Forelimb muscle (tissue), 1 donor: ENCODE measurements at regions not wholly inside any gene's neighbourhood (a gene's known extent, or its start where the extent isn't known, plus 50 kb on each side); places are given as distances from the start of the nearest gene placed in this dataset.
"Not testable (repeated sequence)": the region's sequence is repeated elsewhere in the genome, so short reads cannot be mapped to it uniquely, and the experiment has no call there.

Source experiments
- DNase-seq: peaks from one replicate; pipeline ENCODE4 v3.0.0-alpha.2; 2013; ENCODE audit warnings: low read depth

GRCh38 chr17:11182430-11182829 is 58.6 kb upstream of the SHISA6 start:
- no peak for DNase-seq

DNA sequence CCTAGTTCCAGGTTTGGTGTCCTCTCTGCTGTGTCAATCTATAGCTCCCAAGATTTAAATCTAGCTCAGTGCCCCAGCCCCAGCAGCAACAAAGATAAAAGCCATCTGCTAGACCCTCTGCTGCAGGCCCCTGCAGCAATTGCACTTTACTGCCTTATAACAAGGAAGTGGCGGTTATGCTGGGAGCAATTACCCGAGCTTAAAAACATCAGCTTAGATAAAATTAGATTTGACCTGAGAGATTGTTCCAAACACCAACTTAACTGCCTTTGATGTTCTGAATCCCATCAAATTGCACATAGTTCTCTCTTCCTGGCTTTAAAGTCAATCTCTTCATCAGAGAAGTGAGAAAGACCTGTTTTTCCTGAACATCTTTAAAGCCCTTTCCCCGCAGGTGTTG is 62.4 kb upstream of the SHISA6 start:
- no peak for DNase-seq

GRCh38 chr17:11177340-11177739 is 63.7 kb upstream of the SHISA6 start:
- no peak for DNase-seq

DNA sequence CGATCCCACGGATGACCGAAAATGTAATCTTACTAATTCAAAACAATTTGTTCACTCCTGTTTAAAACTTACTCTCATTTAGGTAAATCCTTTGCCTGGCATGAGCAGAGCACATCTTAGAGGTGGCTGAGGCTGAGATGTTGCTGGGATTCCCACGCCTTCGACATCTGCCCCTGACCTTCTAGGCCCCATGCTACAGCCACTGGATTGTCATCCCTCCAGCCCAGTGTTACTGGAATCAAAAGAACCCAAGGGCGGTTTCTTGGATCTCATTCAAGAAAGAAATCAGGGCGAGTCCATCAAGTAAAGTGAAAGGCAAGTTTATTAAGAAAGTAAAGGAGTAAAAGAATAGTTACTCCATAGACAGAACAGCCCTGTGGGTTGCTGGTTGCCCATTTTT is 64.5 kb upstream of the SHISA6 start:
- no peak for DNase-seq

- no peak for DNase-seq
Observed at GRCh38 chr17:11170881-11171280, 70.1 kb upstream of the SHISA6 start.

GRCh38 chr17:11151818-11152425 is 89.1 kb upstream of the SHISA6 start:
- DNase-seq: no peak

GRCh38 chr17:11150906-11151511 is 90.0 kb upstream of the SHISA6 start:
- DNase-seq: not testable (repeated sequence)

GRCh38 chr17:11144358-11145233 is 96.4 kb upstream of the SHISA6 start:
- DNase-seq: no peak

GRCh38 chr17:11142231-11142630 is 98.8 kb upstream of the SHISA6 start:
- DNase-seq: no peak

DNA sequence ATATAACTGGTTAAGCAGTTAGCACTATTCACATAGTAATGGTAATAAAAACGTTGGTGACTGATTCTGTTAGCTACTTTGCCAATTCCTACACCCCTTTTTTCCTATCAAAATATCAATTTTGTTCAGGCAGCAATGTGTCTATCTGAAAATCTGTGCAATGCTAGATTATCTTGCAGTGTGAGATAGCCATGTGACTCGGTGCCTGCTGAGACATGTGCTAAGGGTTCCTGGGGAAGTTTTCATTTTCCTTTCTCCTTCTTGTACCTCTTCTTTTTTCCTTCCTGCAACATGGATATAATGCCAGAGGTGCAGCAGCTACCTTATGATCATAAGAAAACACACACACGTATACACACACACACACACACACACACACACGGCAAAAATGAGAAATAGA is 100.5 kb upstream of the SHISA6 start:
- DNase-seq: no peak

GRCh38 chr17:11140043-11140442 is 101.0 kb upstream of the SHISA6 start:
- peak; percentile 68 for DNase-seq

- no peak for DNase-seq
Observed at GRCh38 chr17:11138023-11138422, 103.0 kb upstream of the SHISA6 start.

GRCh38 chr17:11135819-11136218 is 105.2 kb upstream of the SHISA6 start:
- DNase-seq: no peak

DNA sequence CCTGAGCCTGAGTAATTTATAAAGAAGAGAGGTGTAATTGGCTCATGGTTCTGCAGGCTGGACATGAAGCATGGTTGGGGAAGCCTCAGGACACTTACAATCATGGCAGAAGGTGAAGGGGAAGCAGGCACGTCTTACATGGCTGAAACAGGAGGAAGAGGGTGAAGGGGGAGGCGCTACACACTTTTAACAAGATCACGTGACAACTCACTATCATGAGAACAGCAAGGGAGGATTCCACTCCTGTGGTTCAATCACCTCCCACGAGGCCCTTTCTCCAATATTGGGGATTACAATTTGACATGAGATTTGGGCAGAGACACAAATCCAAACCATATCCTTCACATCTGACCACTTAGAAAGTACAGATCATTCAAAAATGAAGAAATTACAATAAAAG is 110.6 kb upstream of the SHISA6 start:
- DNase-seq: no peak

- DNase-seq: no peak
Observed at GRCh38 chr17:11122908-11123307, 118.1 kb upstream of the SHISA6 start.

- DNase-seq: no peak
Observed at GRCh38 chr17:11121341-11121985, 119.5 kb upstream of the SHISA6 start.

DNA sequence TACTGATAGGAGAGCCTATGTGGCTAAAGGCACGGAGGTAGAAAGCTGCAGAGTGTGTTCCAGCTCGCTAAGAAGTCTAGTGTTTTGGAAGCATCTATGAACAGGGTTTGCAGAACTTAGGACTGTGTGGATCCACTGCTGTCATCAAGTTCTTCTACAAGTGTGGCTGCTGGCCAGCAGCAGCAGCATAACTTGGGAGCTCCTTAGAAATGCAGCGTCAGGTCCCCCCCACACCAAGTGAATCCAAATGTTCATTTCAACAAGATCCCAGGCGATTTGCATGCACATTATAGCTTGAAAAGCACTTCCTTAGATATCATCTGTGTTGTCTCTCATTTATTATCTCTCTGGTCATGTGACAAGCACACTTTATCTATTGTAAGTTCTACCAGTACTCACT is 131.9 kb upstream of the SHISA6 start:
- DNase-seq: no peak

GRCh38 chr17:11105141-11105540 is 135.9 kb upstream of the SHISA6 start:
- DNase-seq: no peak

DNA sequence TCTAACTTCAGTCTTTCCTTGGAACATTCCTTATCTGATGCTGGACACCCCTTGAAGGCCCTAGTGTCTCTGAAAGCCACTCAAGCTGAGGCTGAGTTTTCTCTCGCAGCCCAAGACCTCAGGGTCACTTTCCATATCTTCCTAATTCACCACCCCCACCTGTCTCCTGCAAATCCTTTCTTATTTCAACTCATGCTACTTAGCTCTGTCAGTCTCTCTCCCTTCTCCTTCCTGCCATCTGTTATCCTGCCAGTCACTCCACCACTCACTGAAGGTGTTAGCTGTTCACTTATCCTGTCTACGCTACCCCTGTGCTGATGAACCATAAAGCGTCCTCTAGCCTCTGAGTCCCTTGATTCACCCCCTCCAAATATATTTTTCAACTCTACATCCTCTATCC is 143.9 kb upstream of the SHISA6 start:
- no peak for DNase-seq

DNA sequence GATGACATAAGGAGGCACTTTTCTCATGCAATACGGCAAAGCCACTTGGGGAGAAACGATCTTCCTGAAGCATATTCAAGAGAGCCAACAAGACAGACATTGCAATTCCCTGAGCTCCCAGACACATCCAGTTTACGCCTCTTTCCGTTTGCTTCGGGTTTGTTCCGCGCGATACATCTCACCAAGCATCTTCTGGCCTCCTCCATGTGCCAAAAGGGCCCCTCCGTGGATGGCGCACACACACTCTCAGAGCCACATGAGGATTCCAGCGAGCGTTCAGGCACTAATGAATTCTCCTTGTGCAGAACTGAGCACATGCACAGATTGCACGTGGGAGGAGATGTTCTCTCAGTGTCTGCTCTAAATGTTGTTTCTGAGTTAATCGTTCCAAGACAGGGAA is 146.7 kb upstream of the SHISA6 start:
- no peak for DNase-seq

DNA sequence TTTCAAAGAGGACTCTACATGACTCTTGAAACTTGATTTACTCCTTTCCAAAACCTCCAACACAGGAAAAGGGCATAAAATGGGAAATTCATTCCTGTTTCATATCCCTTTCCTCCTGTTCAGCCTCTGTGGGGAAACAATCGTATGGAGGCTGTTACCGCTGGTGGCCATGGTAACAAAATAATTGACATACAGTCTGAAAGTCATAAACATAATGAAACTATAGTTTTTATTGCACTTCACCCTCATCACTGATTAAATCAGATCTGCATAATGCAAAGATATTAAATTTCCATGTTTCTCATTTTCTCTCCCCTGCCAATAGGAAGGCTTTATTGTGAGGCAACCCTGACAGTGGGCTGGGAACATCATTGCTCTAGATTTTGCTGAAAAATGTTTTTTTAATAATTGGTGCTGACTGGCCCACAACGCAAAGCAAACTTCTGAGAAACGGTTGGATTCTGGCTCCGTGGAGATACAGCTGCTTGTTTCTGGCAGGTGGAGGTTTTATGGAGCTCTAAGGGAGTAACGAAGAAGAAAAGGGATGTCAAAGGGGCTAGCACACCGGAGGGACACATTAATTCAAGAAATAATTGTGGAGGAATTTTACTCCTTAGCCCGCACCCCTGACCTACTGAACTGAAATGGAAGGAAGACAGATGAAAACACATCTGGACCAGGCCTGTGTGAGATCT is 154.2 kb upstream of the SHISA6 start:
- DNase-seq: no peak

- no peak for DNase-seq
Observed at GRCh38 chr17:11082559-11082958, 158.5 kb upstream of the SHISA6 start.
